NCI-H69 (cell line): ENCODE measurements at regions not wholly inside any gene's neighbourhood (a gene's known extent, or its start where the extent isn't known, plus 50 kb on each side); places are given as distances from the start of the nearest gene placed in this dataset.

Experiments used
- DNase-seq: peaks from one replicate; lab custom pipeline; 2025; lab: John Stamatoyannopoulos, UW

DNA sequence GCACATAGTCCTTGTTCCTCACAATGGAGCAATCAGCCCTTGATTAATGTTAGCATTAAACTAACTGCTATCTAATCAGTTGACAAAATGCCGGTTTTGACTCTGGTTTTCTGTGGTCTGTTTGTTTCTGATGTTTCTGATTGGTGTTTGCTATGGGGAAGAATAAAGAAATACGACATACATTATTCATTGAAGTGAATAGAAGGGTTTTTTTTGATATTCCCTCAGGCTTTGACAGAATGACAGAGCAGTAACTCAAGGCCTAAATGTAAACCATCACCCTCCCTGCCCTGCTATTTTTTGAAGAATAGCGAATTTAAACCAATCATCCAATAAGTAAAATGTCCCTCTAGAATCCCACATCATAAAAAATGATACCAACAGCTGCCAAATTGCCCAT is 65.5 kb upstream of the HS3ST1 start:
- peak; percentile 8 for DNase-seq

DNA sequence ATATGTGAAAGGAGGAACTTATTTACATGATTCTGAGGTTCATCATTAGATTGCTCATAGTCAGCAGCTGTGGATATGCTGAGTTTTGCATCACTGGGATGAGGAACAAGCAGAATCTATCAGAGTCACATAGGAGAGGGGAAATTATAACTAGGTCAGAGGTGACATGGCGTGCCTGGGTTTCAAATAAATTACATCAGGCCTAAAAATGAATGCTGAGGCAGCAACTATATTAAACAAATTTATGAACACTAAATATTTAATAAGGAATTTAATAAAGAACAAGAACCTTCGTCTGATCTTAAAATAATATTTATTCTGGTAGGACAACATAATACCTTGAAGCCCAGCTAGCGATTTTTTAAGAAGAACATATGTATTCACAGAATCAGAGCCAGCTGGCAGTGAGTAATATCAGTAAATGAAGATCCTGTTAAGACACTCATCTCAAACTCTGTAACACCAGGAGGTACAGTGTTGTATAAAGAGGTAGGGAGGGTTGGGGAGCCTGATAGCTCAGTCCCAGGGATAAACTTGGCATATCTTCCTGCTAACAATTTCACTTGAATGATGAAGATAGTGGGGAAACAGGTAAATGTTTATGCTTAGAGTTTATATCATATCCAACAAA is 60.9 kb upstream of the HS3ST1 start:
- DNase-seq, result peak; percentile 5

- no peak for DNase-seq
These were observed 60.2 kb upstream of the HS3ST1 start for GRCh38 chr4:11488657-11489452.

DNA sequence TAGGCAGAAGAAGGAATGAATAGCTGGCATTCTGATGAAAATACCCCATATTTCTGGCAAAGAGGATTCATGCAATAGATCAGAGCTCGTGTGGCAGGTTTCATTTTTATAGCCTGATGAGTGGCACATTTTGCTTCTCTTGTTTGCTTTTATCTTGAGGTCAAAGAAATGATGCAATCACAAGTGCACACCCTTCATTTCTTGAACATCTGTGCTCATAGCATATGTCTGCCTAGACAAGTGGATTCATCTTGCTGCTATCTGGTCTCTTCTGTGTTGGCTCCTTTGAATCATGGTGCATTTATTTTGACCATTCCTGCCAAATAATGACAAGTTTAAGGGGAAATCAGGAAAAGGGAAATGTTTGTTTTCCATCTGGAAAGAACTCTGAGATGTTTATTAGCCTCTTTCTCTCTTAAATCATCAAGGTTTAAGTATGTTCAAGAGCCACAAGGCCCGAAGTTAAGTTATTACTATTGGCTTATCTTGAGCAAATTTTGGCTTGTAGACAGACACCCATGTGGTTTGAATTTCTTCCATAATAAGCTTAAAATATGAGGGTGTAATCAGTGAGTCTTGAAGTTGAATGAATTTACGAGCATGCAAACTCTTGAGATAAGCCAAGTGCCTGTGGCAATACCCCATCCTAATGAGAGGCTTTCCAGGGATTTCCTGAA is 59.3 kb upstream of the HS3ST1 start:
- peak; percentile 73 for DNase-seq

- DNase-seq, result no peak
These were observed 58.4 kb upstream of the HS3ST1 start for GRCh38 chr4:11487139-11487538.

DNA sequence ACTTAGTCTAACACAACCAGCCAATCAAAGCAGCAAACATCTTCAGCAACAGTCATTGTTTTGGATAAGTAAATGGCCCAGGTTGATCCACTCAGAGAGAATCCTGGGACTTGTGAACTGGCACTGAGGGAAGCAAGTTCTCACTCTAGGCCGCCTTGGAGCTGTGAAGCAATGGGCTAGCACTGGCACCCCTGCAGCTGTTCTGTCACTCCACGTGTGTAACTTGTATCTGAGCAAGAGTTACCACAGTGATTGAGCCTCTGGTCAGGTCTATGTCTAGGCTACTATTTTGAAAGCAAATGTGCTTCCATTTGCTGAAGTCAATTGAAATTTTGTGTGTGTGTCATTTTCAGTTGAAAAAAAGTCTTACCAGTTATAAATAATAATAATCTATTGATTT is 57.2 kb upstream of the HS3ST1 start:
- DNase-seq, result peak; percentile 54

DNA sequence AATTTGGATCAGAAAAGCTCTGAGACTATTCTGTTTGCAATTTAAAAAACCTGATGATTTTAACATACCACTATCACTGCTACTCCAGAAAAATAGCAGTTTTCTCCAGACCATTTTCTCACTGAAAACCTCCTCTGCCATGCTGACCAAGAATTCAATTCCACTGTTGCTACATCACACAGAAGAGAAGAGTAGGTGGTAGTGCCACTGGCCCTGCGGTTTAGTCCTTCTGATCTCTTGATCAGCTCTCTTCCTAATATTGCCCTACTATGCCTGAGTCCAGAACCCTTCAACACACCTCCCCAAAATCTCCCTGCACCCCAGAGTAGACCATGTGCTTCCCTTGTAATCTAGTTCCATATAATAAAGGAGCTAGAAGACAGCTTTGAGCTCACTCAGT is 55.8 kb upstream of the HS3ST1 start:
- no peak for DNase-seq

- no peak for DNase-seq
These were observed 54.4 kb upstream of the HS3ST1 start for GRCh38 chr4:11483046-11483445.

GRCh38 chr4:11480683-11481082 is 52.0 kb upstream of the HS3ST1 start:
- no peak for DNase-seq
